HepG2 (cell line): ENCODE measurements at regions not wholly inside any gene's neighbourhood (a gene's known extent, or its start where the extent isn't known, plus 50 kb on each side); places are given as distances from the start of the nearest gene placed in this dataset.

Experiments used
- ATF7 ChIP-seq, 2 experiments: fragments of 450-650 bp in 1 of 2; sonication (generic) in 1 of 2; formaldehyde crosslinking in 1 of 2; IDR thresholded peaks; 2 replicates each; pipeline versions ENCODE4 v1.4.0 to v1.6.1; 2016 to 2020; ENCODE audit warnings: antibody characterized with exemption in 1 of 2, mild to moderate bottlenecking in 1 of 2, missing genetic modification reagents in 1 of 2
- CTCF ChIP-seq: sonication (generic); formaldehyde crosslinking; IDR thresholded peaks from 2 replicates; pipeline ENCODE4 v1.5.0; 2020; ENCODE audit warnings: mild to moderate bottlenecking, missing genetic modification reagents, moderate library complexity
- ESRRA ChIP-seq: sonication (generic); formaldehyde crosslinking; IDR thresholded peaks from 2 replicates; pipeline ENCODE4 v1.5.1; 2020; ENCODE audit warnings: mild to moderate bottlenecking, low read depth, missing genetic modification reagents
- RBM22 ChIP-seq: fragments of 200-400 bp; formaldehyde crosslinking; optimal IDR thresholded peaks from 2 replicates; pipeline ENCODE3; 2017; ENCODE audit warnings: mild to moderate bottlenecking, low read length, moderate library complexity
- YEATS4 ChIP-seq: sonication (generic); formaldehyde crosslinking; IDR thresholded peaks from 2 replicates; pipeline ENCODE4 v1.4.0; 2020; ENCODE audit warnings: missing genetic modification reagents, borderline replicate concordance
- ZBTB8A ChIP-seq: sonication (generic); formaldehyde crosslinking; IDR thresholded peaks from 2 replicates; pipeline ENCODE4 v1.4.0; 2020; ENCODE audit warnings: mild to moderate bottlenecking, low read depth, missing genetic modification reagents, borderline replicate concordance

- TF ChIP-seq CTCF (CRISPR knock-in tag) = no peak
- TF ChIP-seq ATF7 (IDR thresholded peaks at IDR 0.05) = no peak
- no peak for TF ChIP-seq ATF7 (CRISPR knock-in tag; IDR thresholded peaks at IDR 0.05)
- TF ChIP-seq ZBTB8A (CRISPR knock-in tag) = no peak
- TF ChIP-seq RBM22 = no peak
- no peak for TF ChIP-seq ESRRA (CRISPR knock-in tag)
- no peak for TF ChIP-seq YEATS4 (CRISPR knock-in tag)
These were observed 113.5 kb upstream of the CDH4 start for GRCh38 chr20:61138566-61138965.
